Ishikawa (cell line): ENCODE measurements at regions not wholly inside any gene's neighbourhood (a gene's known extent, or its start where the extent isn't known, plus 50 kb on each side); places are given as distances from the start of the nearest gene placed in this dataset.

Source experiments
- CEBPB ChIP-seq: IDR thresholded peaks from 2 replicates; pipeline ENCODE4 v1.6.1; 2012
- CREB1 ChIP-seq: IDR thresholded peaks from 2 replicates; pipeline ENCODE4 v1.6.1; 2012; ENCODE audit warnings: low read depth
- EGR1 ChIP-seq: IDR thresholded peaks from 2 replicates; pipeline ENCODE4 v1.6.1; 2012
- EP300 ChIP-seq: IDR thresholded peaks from 2 replicates; pipeline ENCODE4 v1.6.1; 2012; ENCODE audit warnings: borderline replicate concordance
- FOXM1 ChIP-seq: IDR thresholded peaks from 2 replicates; pipeline ENCODE4 v1.6.1; 2012; ENCODE audit warnings: low read depth, borderline replicate concordance
- MAX ChIP-seq: IDR thresholded peaks from 2 replicates; pipeline ENCODE4 v1.6.1; 2012
- NFIC ChIP-seq: IDR thresholded peaks from 2 replicates; pipeline ENCODE4 v1.6.1; 2012
- RAD21 ChIP-seq: IDR thresholded peaks from 2 replicates; pipeline ENCODE4 v1.6.1; 2012; ENCODE audit warnings: low read depth
- REST ChIP-seq: IDR thresholded peaks from 2 replicates; pipeline ENCODE4 v1.6.1; 2012; ENCODE audit warnings: low read depth, mild to moderate bottlenecking
- TAF1 ChIP-seq: IDR thresholded peaks from 2 replicates; pipeline ENCODE4 v1.6.1; 2012; ENCODE audit warnings: low read depth, mild to moderate bottlenecking
- TCF12 ChIP-seq: IDR thresholded peaks from 2 replicates; pipeline ENCODE4 v1.6.1; 2012; ENCODE audit warnings: low read depth
- USF1 ChIP-seq: IDR thresholded peaks from 2 replicates; pipeline ENCODE4 v1.6.1; 2012
- YY1 ChIP-seq: IDR thresholded peaks from 2 replicates; pipeline ENCODE4 v1.6.1; 2012; ENCODE audit warnings: low read depth
- ZBTB7A ChIP-seq: IDR thresholded peaks from 2 replicates; pipeline ENCODE4 v1.6.1; 2012; ENCODE audit warnings: low read depth

GRCh38 chr9:23044549-23044948 is 597.9 kb downstream of the DMRTA1 start:
- TF ChIP-seq RAD21 (no peak), EP300 (no peak), ZBTB7A (no peak), TAF1 (no peak), REST (no peak), MAX (no peak), YY1 (no peak), CEBPB (no peak), FOXM1 (no peak), TCF12 (no peak), NFIC (no peak), CREB1 (no peak), EGR1 (no peak), USF1 (no peak)
